PC-3 (cell line): ENCODE measurements at regions not wholly inside any gene's neighbourhood (a gene's known extent, or its start where the extent isn't known, plus 50 kb on each side); places are given as distances from the start of the nearest gene placed in this dataset.
A peak's percentile ranks its signal among the peaks of the same experiment; 100 is the strongest.

ENCODE experiments used
- ATAC-seq: fragments of 200-7000 bp; cut with Tn5 transposase; 2 replicates; pipeline ENCODE4 v1.9.1; 2020; ENCODE audit warnings: mild to moderate bottlenecking, moderate library complexity
- BruUV-seq: library from RNA; stranded (reverse); fragments of 400-500 nt; replicated peaks from 2 replicates; lab custom pipeline; 2021; lab: Mats Ljungman, UMichigan
- CTCF ChIA-PET: fragments of 300-600 bp; sonication (Branson Sonifier 250); formaldehyde crosslinking; loops from one replicate; lab custom pipeline; 2022; ENCODE audit warnings: antibody characterized with exemption; lab: Charles Lee
- POLR2A ChIA-PET: fragments of 300-600 bp; sonication (Branson Sonifier 250); formaldehyde crosslinking; loops from one replicate; lab custom pipeline; 2022; ENCODE audit warnings: antibody characterized with exemption; ENCODE audit not compliant: unreplicated experiment; lab: Charles Lee
- DNase-seq: peaks from one replicate; pipeline ENCODE4 v3.0.0-alpha.2; 2015
- H2AFZ ChIP-seq: fragments of 300-600 bp; sonication (generic); 2 replicates; pipeline ENCODE4 v1.6.0; 2016; ENCODE audit warnings: antibody characterized with exemption, low read length
- H3F3A ChIP-seq: fragments of 300-600 bp; sonication (generic); one replicate; pipeline ENCODE4 v1.6.0; 2017; ENCODE audit warnings: antibody characterized with exemption, low read length, control low read depth, mild to moderate bottlenecking; ENCODE audit not compliant: unreplicated experiment
- H3K27ac ChIP-seq: fragments of 300-600 bp; sonication (generic); 2 replicates; pipeline ENCODE4 v1.5.1; 2016; ENCODE audit warnings: mild to moderate bottlenecking, low read length
- H3K27me3 ChIP-seq: fragments of 300-600 bp; sonication (generic); 2 replicates; pipeline ENCODE4 v1.6.1; 2016; ENCODE audit warnings: low read length, mixed read lengths
- H3K36me3 ChIP-seq: fragments of 300-600 bp; sonication (generic); 2 replicates; pipeline ENCODE4 v1.6.1; 2016; ENCODE audit warnings: low read depth, mixed run types, low read length, mixed read lengths
- H3K4me1 ChIP-seq: fragments of 300-600 bp; sonication (generic); 2 replicates; pipeline ENCODE4 v1.5.1; 2016; ENCODE audit warnings: low read length; ENCODE audit not compliant: insufficient read depth
- H3K4me2 ChIP-seq: fragments of 300-600 bp; sonication (generic); 2 replicates; pipeline ENCODE4 v1.6.0; 2016; ENCODE audit warnings: low read length
- H3K4me3 ChIP-seq: fragments of 300-600 bp; sonication (generic); 2 replicates; pipeline ENCODE4 v1.5.1; 2016; ENCODE audit warnings: mild to moderate bottlenecking, low read length, mixed read lengths
- H3K79me2 ChIP-seq: fragments of 300-600 bp; sonication (generic); 2 replicates; pipeline ENCODE4 v1.6.1; 2017; ENCODE audit warnings: low read length, mixed read lengths
- H3K9ac ChIP-seq: fragments of 300-600 bp; sonication (generic); 2 replicates; pipeline ENCODE4 v1.6.0; 2016; ENCODE audit warnings: mild to moderate bottlenecking, low read length
- H3K9me2 ChIP-seq: fragments of 300-600 bp; sonication (generic); replicated peaks from 2 replicates; pipeline ENCODE4 v1.6.1; 2016; ENCODE audit warnings: mixed run types, low read length, mixed read lengths
- H3K9me3 ChIP-seq: fragments of 300-600 bp; sonication (generic); 2 replicates; pipeline ENCODE4 v1.6.1; 2016; ENCODE audit warnings: low read length, mixed read lengths
- H4K20me1 ChIP-seq: fragments of 300-600 bp; sonication (generic); 2 replicates; pipeline ENCODE4 v1.6.1; 2016; ENCODE audit warnings: low read length, mixed read lengths
- CTCF ChIP-seq: fragments of 300-600 bp; sonication (generic); conservative IDR thresholded peaks from 2 replicates; pipeline ENCODE4 v1.5.1; 2017; ENCODE audit warnings: antibody characterized with exemption, low read depth, mild to moderate bottlenecking, low read length
- EZH2 ChIP-seq: fragments of 300-600 bp; sonication (generic); IDR thresholded peaks from one replicate; pipeline ENCODE4 v1.6.1; 2017; ENCODE audit warnings: antibody characterized with exemption, mild to moderate bottlenecking, low read length; ENCODE audit not compliant: unreplicated experiment
- EZH2phosphoT487 ChIP-seq: fragments of 300-600 bp; sonication (generic); IDR thresholded peaks from 2 replicates; pipeline ENCODE4 v1.6.1; 2018; ENCODE audit warnings: mild to moderate bottlenecking, antibody characterized with exemption, low read length, borderline replicate concordance
- intact Hi-C: fragments of 100-400 bp; cut with micrococcal nuclease; formaldehyde crosslinking; loops from 2 replicates; pipeline ENCODE4 v1.9.0; 2023

GRCh38 chr3:157574531-157574930, 71.3 kb upstream of the VEPH1 start:
- DNase-seq (no peak), ATAC-seq (peak; percentile 46; the same call in 1 of the 2 replicates)
- intact Hi-C loops, result no loop called here
- H3K9me2 ChIP-seq, result 0 out of 2 replicates have a peak, but pooled peaks cover 2% of the 10 kb centered on the region
- no peak overlapping the region for H3K9ac ChIP-seq
- no TSS peak for BruUV-seq
- no peak overlapping the region for H3K4me3 ChIP-seq
- no peaks in the 10 kb centered on the region for H3K79me2 ChIP-seq
- CTCF ChIA-PET, result interaction anchor here (0.9 to 2.9 kb wide), 2 partner anchors 32 to 42 kb away, joined by 3 to 83 read pairs; no protein-coding TSS in a partner anchor
- H4K20me1 ChIP-seq, result no peaks in the 10 kb centered on the region
- no peak for TF ChIP-seq EZH2phosphoT487
- TF ChIP-seq EZH2, result no peak
- no peak for TF ChIP-seq CTCF
- no peaks in the 10 kb centered on the region for H3K9me3 ChIP-seq
- POLR2A ChIA-PET, result interaction anchor here (0.5 to 0.6 kb wide), 2 partner anchors 23 to 129 kb away, joined by 3 to 4 read pairs; no protein-coding TSS in a partner anchor
- H3F3A ChIP-seq, result no peaks in the 10 kb centered on the region
- H3K4me2 ChIP-seq, result peak overlapping the region; percentile 26
- H3K36me3 ChIP-seq, result no peaks in the 10 kb centered on the region
- H3K4me1 ChIP-seq, result peaks cover 15% of the 10 kb centered on the region
- H3K27ac ChIP-seq, result no peak overlapping the region
- no peak overlapping the region for H2AFZ ChIP-seq
- H3K27me3 ChIP-seq, result no peaks in the 10 kb centered on the region

GRCh38 chr3:157573780-157574378, 70.7 kb upstream of the VEPH1 start:
- peak overlapping the region; percentile 26 for H3K4me2 ChIP-seq
- intact Hi-C loops, result no loop called here
- 0 out of 2 replicates have a peak overlapping the region, but pooled peaks have one; percentile 5 for H3K27ac ChIP-seq
- POLR2A ChIA-PET, result interaction anchor here (0.5 to 0.6 kb wide), 2 partner anchors 23 to 129 kb away, joined by 3 to 4 read pairs; no protein-coding TSS in a partner anchor
- TF ChIP-seq CTCF (no peak), EZH2phosphoT487 (no peak), EZH2 (no peak)
- H3K4me3 ChIP-seq, result no peak overlapping the region
- peaks cover 15% of the 10 kb centered on the region for H3K4me1 ChIP-seq
- peak; percentile 84 for ATAC-seq
- CTCF ChIA-PET, result interaction anchor here (0.9 to 2.9 kb wide), 3 partner anchors 32 to 42 kb away, joined by 3 to 83 read pairs (median 3); no protein-coding TSS in a partner anchor
- DNase-seq, result peak; percentile 51
- H3K9ac ChIP-seq, result no peak overlapping the region
- no peaks in the 10 kb centered on the region for H4K20me1 ChIP-seq
- BruUV-seq, result no TSS peak
- H3K9me2 ChIP-seq, result 0 out of 2 replicates have a peak, but pooled peaks cover 2% of the 10 kb centered on the region
- H3K27me3 ChIP-seq, result no peaks in the 10 kb centered on the region
- no peaks in the 10 kb centered on the region for H3K36me3 ChIP-seq
- H3K79me2 ChIP-seq, result no peaks in the 10 kb centered on the region
- H3K9me3 ChIP-seq, result no peaks in the 10 kb centered on the region
- H3F3A ChIP-seq, result no peaks in the 10 kb centered on the region
- no peak overlapping the region for H2AFZ ChIP-seq

- Histone ChIP-seq H3K4me1 (peaks cover 15% of the 10 kb centered on the region), H3K27ac (no peak overlapping the region), H3K9ac (no peak overlapping the region), H3K4me3 (no peak overlapping the region), H4K20me1 (no peaks in the 10 kb centered on the region), H3K36me3 (no peaks in the 10 kb centered on the region), H3K79me2 (no peaks in the 10 kb centered on the region), H3F3A (no peaks in the 10 kb centered on the region), H3K9me3 (no peaks in the 10 kb centered on the region), H3K27me3 (no peaks in the 10 kb centered on the region), H3K4me2 (no peak overlapping the region), H3K9me2 (0 out of 2 replicates have a peak, but pooled peaks cover 2% of the 10 kb centered on the region), H2AFZ (no peak overlapping the region)
- peak; percentile 23 for DNase-seq
- TF ChIP-seq CTCF, result no peak
- no peak for TF ChIP-seq EZH2phosphoT487
- TF ChIP-seq EZH2, result no peak
- BruUV-seq, result no TSS peak
- ChIA-PET POLR2A (no interaction called here), CTCF (interaction anchor here (0.6 to 2.9 kb wide), 6 partner anchors 28 to 1123 kb away, joined by 3 to 83 read pairs (median 4); no protein-coding TSS in a partner anchor)
- ATAC-seq, result no peak; the same call in 1 of the 2 replicates
- intact Hi-C loops, result no loop called here
Observed at GRCh38 chr3:157573281-157573680, 70.1 kb upstream of the VEPH1 start.
